MM.1S (cell line): ENCODE measurements at regions not wholly inside any gene's neighbourhood (a gene's known extent, or its start where the extent isn't known, plus 50 kb on each side); places are given as distances from the start of the nearest gene placed in this dataset.

Experiments
- DNase-seq: peaks from one replicate; pipeline ENCODE4 v3.0.0-alpha.2; 2015
- H2AFZ ChIP-seq: fragments of 300-600 bp; sonication (generic); 2 replicates; pipeline ENCODE4 v1.6.0; 2016; ENCODE audit warnings: antibody characterized with exemption, low read length
- H3F3A ChIP-seq: fragments of 300-600 bp; sonication (generic); 2 replicates; pipeline ENCODE4 v1.6.1; 2016; ENCODE audit warnings: mild to moderate bottlenecking, antibody characterized with exemption, low read length, moderate library complexity, mixed read lengths; ENCODE audit not compliant: insufficient read depth
- H3K27ac ChIP-seq: fragments of 300-600 bp; sonication (generic); 2 replicates; pipeline ENCODE4 v1.5.1; 2016; ENCODE audit warnings: mild to moderate bottlenecking, low read length
- H3K27me3 ChIP-seq: fragments of 300-600 bp; sonication (generic); replicated peaks from 2 replicates; pipeline ENCODE4 v1.6.0; 2016; ENCODE audit warnings: low read length; ENCODE audit not compliant: insufficient read depth
- H3K36me3 ChIP-seq: fragments of 300-600 bp; sonication (generic); replicated peaks from 2 replicates; pipeline ENCODE4 v1.6.1; 2016; ENCODE audit warnings: mild to moderate bottlenecking, low read length, mixed read lengths; ENCODE audit not compliant: insufficient read depth
- H3K4me1 ChIP-seq: fragments of 300-600 bp; sonication (generic); 2 replicates; pipeline ENCODE4 v1.6.1; 2016; ENCODE audit warnings: low read length, mixed read lengths
- H3K4me2 ChIP-seq: fragments of 300-600 bp; sonication (generic); 2 replicates; pipeline ENCODE4 v1.6.0; 2016; ENCODE audit warnings: low read depth, low read length
- H3K4me3 ChIP-seq: fragments of 300-600 bp; sonication (generic); 2 replicates; pipeline ENCODE4 v1.5.1; 2016; ENCODE audit warnings: low read length, mixed read lengths
- H3K79me2 ChIP-seq: fragments of 300-600 bp; sonication (generic); 2 replicates; pipeline ENCODE4 v1.6.1; 2016; ENCODE audit warnings: mixed run types, low read length, mixed read lengths
- H3K9ac ChIP-seq: fragments of 300-600 bp; sonication (generic); 2 replicates; pipeline ENCODE4 v1.6.1; 2016; ENCODE audit warnings: low read length, mixed read lengths
- H3K9me2 ChIP-seq: fragments of 300-600 bp; sonication (generic); replicated peaks from 2 replicates; pipeline ENCODE4 v1.6.1; 2016; ENCODE audit warnings: mild to moderate bottlenecking, low read length, mixed read lengths; ENCODE audit not compliant: insufficient read depth
- H3K9me3 ChIP-seq: fragments of 300-600 bp; sonication (generic); replicated peaks from 2 replicates; pipeline ENCODE4 v1.6.1; 2016; ENCODE audit warnings: mild to moderate bottlenecking, low read length, mixed read lengths; ENCODE audit not compliant: insufficient read depth
- H4K20me1 ChIP-seq: fragments of 300-600 bp; sonication (generic); 2 replicates; pipeline ENCODE4 v1.6.1; 2016; ENCODE audit warnings: mild to moderate bottlenecking, low read length, moderate library complexity, mixed read lengths; ENCODE audit not compliant: insufficient read depth
- EZH2 ChIP-seq: fragments of 300-600 bp; sonication (generic); optimal IDR thresholded peaks from 2 replicates; pipeline ENCODE3; 2017; ENCODE audit warnings: low read depth, mild to moderate bottlenecking, antibody characterized with exemption, low read length, mixed read lengths
- EZH2phosphoT487 ChIP-seq: fragments of 300-600 bp; sonication (generic); IDR thresholded peaks from 2 replicates; pipeline ENCODE4 v1.6.1; 2018; ENCODE audit warnings: antibody characterized with exemption, low read length
- TF ChIP-seq, protein P1 (sequence below): fragments of 300-600 bp; sonication (generic); IDR thresholded peaks from 2 replicates; pipeline ENCODE4 v1.5.1; 2016; ENCODE audit warnings: antibody characterized with exemption, low read length, mixed read lengths

- H3K4me2 ChIP-seq, result no peak overlapping the region
- no peaks in the 10 kb centered on the region for H3K9me3 ChIP-seq
- no peaks in the 10 kb centered on the region for H3K4me1 ChIP-seq
- no peaks in the 10 kb centered on the region for H3K27me3 ChIP-seq
- no peaks in the 10 kb centered on the region for H4K20me1 ChIP-seq
- no peak overlapping the region for H3K9ac ChIP-seq
- H3K9me2 ChIP-seq, result no peaks in the 10 kb centered on the region
- TF ChIP-seq, protein P1, sequence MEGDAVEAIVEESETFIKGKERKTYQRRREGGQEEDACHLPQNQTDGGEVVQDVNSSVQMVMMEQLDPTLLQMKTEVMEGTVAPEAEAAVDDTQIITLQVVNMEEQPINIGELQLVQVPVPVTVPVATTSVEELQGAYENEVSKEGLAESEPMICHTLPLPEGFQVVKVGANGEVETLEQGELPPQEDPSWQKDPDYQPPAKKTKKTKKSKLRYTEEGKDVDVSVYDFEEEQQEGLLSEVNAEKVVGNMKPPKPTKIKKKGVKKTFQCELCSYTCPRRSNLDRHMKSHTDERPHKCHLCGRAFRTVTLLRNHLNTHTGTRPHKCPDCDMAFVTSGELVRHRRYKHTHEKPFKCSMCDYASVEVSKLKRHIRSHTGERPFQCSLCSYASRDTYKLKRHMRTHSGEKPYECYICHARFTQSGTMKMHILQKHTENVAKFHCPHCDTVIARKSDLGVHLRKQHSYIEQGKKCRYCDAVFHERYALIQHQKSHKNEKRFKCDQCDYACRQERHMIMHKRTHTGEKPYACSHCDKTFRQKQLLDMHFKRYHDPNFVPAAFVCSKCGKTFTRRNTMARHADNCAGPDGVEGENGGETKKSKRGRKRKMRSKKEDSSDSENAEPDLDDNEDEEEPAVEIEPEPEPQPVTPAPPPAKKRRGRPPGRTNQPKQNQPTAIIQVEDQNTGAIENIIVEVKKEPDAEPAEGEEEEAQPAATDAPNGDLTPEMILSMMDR, result no peak
- TF ChIP-seq EZH2 (no peak), EZH2phosphoT487 (no peak)
- H3K27ac ChIP-seq, result no peak overlapping the region
- no peak overlapping the region for H3K4me3 ChIP-seq
- H3K79me2 ChIP-seq, result no peaks in the 10 kb centered on the region
- H2AFZ ChIP-seq, result no peak overlapping the region
- no peaks in the 10 kb centered on the region for H3F3A ChIP-seq
- no peak for DNase-seq
- no peaks in the 10 kb centered on the region for H3K36me3 ChIP-seq
Measured at GRCh38 chr2:138298120-138298814, 203.3 kb upstream of the SPOPL start.

DNA sequence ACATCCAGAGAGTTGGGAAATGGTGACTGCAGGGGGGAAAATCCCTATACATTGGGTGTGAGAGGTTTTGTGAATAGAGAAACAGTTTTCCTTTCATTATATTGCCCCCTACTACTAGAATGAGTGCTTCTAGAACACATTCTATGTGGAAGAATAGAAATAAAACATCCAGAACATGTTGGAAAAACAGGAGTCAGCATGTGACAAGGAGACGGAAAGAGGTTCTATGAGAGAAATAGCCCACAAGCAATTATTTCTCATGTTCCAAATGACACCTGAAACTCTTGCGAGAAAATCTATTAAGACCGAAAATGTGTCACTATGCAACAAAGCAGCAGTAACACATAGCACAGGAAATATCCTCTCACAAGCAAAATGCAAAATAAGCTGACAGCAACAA, 202.7 kb upstream of the SPOPL start:
- no peaks in the 10 kb centered on the region for H3F3A ChIP-seq
- H3K9me3 ChIP-seq, result no peaks in the 10 kb centered on the region
- H2AFZ ChIP-seq, result no peak overlapping the region
- H3K79me2 ChIP-seq, result no peaks in the 10 kb centered on the region
- no peaks in the 10 kb centered on the region for H3K9me2 ChIP-seq
- H3K4me3 ChIP-seq, result no peak overlapping the region
- H3K9ac ChIP-seq, result no peak overlapping the region
- TF ChIP-seq EZH2phosphoT487 (no peak), EZH2 (no peak)
- TF ChIP-seq, protein P1, result no peak
- no peaks in the 10 kb centered on the region for H3K27me3 ChIP-seq
- H4K20me1 ChIP-seq, result no peaks in the 10 kb centered on the region
- H3K36me3 ChIP-seq, result no peaks in the 10 kb centered on the region
- no peak for DNase-seq
- no peak overlapping the region for H3K27ac ChIP-seq
- no peak overlapping the region for H3K4me2 ChIP-seq
- H3K4me1 ChIP-seq, result no peaks in the 10 kb centered on the region

GRCh38 chr2:138306626-138307025, 194.9 kb upstream of the SPOPL start:
- Histone ChIP-seq H3K4me3 (no peak overlapping the region), H3K27me3 (no peaks in the 10 kb centered on the region), H3K79me2 (no peaks in the 10 kb centered on the region), H2AFZ (no peak overlapping the region), H3K9me2 (no peaks in the 10 kb centered on the region), H3K36me3 (no peaks in the 10 kb centered on the region), H3K9me3 (no peaks in the 10 kb centered on the region), H3K9ac (no peak overlapping the region), H3K4me1 (no peaks in the 10 kb centered on the region), H3K27ac (no peak overlapping the region), H4K20me1 (no peaks in the 10 kb centered on the region), H3F3A (no peaks in the 10 kb centered on the region), H3K4me2 (no peak overlapping the region)
- DNase-seq, result no peak
- no peak for TF ChIP-seq EZH2
- TF ChIP-seq EZH2phosphoT487, result no peak
- TF ChIP-seq, protein P1, result no peak
